ENCODE measurements at regions not wholly inside any gene's neighbourhood (a gene's known extent, or its start where the extent isn't known, plus 50 kb on each side); places are given as distances from the start of the nearest gene placed in this dataset.

GRCh38 chr3:127124120-127124519 is 68.8 kb upstream of the PRR23E start:
- DNase-seq (ENCODE audit: low spot score) = no peak
- in situ Hi-C loops (cut with MboI; ENCODE audit: low sequenced_read_pairs, unreplicated experiment) = no loop called here
- TF ChIP-seq CTCF (IDR thresholded peaks at IDR 0.05; ENCODE audit: borderline replicate concordance, control extremely low read depth, extremely low read depth, insufficient read depth, missing control alignments) = no peak

- no peak for DNase-seq (ENCODE audit: low spot score)
- no peak for TF ChIP-seq CTCF (IDR thresholded peaks at IDR 0.05; ENCODE audit: borderline replicate concordance, control extremely low read depth, extremely low read depth, insufficient read depth, missing control alignments)
- in situ Hi-C loops (cut with MboI; ENCODE audit: low sequenced_read_pairs, unreplicated experiment) = no loop called here
These were observed 61.3 kb upstream of the PRR23E start for GRCh38 chr3:127131424-127132170.

- no peak for DNase-seq (ENCODE audit: low spot score)
- TF ChIP-seq CTCF (IDR thresholded peaks at IDR 0.05; ENCODE audit: borderline replicate concordance, control extremely low read depth, extremely low read depth, insufficient read depth, missing control alignments) = no peak
- in situ Hi-C loops (cut with MboI; ENCODE audit: low sequenced_read_pairs, unreplicated experiment) = no loop called here
These were observed 60.1 kb upstream of the PRR23E start for GRCh38 chr3:127132876-127133275.

GRCh38 chr3:127133971-127134370 is 59.0 kb upstream of the PRR23E start:
- DNase-seq (ENCODE audit: low spot score) = no peak
- no peak for TF ChIP-seq CTCF (IDR thresholded peaks at IDR 0.05; ENCODE audit: borderline replicate concordance, control extremely low read depth, extremely low read depth, insufficient read depth, missing control alignments)
- in situ Hi-C loops (cut with MboI; ENCODE audit: low sequenced_read_pairs, unreplicated experiment) = no loop called here

GRCh38 chr3:127134466-127134865 is 58.5 kb upstream of the PRR23E start:
- no peak for TF ChIP-seq CTCF (IDR thresholded peaks at IDR 0.05; ENCODE audit: borderline replicate concordance, control extremely low read depth, extremely low read depth, insufficient read depth, missing control alignments)
- in situ Hi-C loops (cut with MboI; ENCODE audit: low sequenced_read_pairs, unreplicated experiment) = no loop called here

GRCh38 chr3:127134887-127135240 is 58.1 kb upstream of the PRR23E start:
- no peak for DNase-seq (ENCODE audit: low spot score)
- TF ChIP-seq CTCF (IDR thresholded peaks at IDR 0.05; ENCODE audit: borderline replicate concordance, control extremely low read depth, extremely low read depth, insufficient read depth, missing control alignments) = no peak
- in situ Hi-C loops (cut with MboI; ENCODE audit: low sequenced_read_pairs, unreplicated experiment) = no loop called here

More at GRCh38 chr3:127134466-127134865, 58.5 kb upstream of the PRR23E start:
- DNase-seq (ENCODE audit: low spot score) = no peak

All from GM13976 (cell line).